GM19324 (cell line): ENCODE measurements at regions not wholly inside any gene's neighbourhood (a gene's known extent, or its start where the extent isn't known, plus 50 kb on each side); places are given as distances from the start of the nearest gene placed in this dataset.
"Not testable (repeated sequence)": the region's sequence is repeated elsewhere in the genome, so short reads cannot be mapped to it uniquely, and the experiment has no call there.

Experiments
- ATAC-seq: cut with Tn5 transposase; IDR thresholded peaks from one replicate; pipeline ENCODE4 v1.9.1; 2021; ENCODE audit warnings: mild to moderate bottlenecking, moderate library complexity; ENCODE audit not compliant: unreplicated experiment, low FRiP score

DNA sequence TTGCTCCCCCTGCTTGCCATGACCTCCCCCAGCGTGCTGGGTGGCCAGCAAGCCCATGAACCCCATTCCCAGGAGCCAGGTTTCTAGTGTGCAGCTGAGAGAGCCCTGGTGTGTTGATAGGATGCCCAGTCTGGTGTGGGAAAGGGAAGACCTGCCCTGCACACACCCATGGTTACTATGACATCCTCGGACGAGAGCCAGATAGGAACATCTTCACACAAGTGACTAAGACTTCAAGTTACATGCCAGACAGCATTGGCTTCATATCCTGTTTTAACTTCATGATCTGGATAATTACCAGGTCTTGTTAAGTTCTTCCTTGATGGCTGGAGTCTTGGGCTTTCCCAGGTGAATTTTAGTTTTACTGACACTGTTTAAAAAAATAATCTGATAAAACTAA lies 196.6 kb upstream of the EGLN3 start:
- no peak for ATAC-seq

DNA sequence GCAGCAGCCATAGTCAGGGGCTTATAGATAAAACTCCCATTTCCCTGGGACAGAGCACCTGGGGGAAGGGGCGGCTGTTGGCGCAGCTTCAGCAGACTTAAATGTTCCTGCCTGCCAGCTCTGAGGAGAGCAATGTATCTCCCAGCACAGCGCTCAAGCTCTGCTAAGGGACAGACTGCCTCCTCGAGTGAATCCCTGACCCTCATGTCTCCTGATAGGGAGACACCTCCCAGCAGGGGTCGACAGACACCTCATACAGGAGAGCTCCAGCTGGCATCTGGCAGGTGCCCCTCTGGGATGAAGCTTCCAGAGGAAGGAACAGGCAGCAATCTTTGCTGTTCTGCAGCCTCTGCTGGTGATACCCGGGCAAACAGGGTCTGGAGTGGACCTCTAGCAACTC lies 189.3 kb upstream of the EGLN3 start:
- ATAC-seq, result not testable (repeated sequence)

DNA sequence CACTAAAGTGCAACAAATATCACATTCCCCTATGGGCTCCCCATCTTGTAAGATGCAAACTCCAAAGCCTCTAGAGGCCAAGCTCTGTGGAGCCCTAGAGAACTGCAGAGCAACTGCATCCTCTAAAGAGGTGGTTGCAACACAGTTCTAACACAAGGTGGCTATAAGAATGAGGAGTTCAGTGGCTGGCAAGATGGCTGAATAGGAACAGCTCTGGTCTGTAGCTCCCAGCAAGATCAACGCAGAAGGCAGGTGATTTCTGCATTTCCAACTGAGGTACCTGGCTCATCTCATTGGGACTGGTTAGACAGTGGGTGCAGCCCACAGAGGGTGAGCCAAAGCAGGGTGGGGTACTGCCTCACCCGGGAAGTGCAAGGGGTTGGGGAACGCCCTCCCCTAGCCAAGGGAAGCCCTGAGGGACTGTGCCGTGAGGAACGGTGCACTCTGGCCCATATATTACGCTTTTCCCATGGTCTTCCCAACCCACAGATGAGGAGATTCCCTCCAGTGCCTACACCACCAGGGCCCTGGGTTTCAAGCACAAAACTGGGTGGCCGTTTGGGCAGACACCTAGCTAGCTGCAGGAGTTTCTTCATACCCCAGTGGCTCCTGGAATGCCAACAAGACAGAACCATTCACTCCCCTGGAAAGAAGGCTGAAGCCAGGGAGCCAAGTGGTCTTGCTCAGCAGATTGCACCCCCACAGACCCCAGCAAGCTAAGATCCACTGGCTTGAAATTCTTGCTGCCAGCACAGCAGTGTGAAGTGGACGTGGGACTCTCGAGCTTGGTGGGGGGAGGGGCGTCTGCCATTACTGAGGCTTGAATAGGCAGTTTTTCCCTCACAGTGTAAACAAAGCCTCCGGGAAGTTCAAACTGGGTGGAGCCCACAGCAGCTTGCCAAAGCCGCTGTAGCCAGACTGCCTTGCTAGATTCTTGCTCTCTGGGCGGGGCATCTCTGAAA lies 188.6 kb upstream of the EGLN3 start:
- ATAC-seq, result not testable (repeated sequence)

DNA sequence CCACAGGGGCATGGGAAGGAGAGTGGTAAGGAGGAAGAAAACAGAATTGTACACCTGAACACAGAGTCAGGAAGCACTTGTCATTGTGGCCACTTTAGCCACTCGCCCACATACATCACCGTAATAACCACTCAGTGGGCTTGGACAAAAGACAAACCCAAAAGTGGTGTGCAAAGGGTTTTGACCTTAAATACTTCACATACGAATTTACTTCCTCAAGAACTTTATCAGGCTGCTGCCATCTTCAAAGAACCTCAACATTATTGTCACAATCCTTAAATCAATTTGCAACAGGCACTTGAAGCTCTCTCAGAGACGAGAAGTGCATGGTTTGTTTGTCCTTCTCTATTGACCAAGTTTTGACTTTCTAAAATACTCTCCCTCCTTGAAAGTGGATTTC lies 187.3 kb upstream of the EGLN3 start:
- ATAC-seq, result no peak

DNA sequence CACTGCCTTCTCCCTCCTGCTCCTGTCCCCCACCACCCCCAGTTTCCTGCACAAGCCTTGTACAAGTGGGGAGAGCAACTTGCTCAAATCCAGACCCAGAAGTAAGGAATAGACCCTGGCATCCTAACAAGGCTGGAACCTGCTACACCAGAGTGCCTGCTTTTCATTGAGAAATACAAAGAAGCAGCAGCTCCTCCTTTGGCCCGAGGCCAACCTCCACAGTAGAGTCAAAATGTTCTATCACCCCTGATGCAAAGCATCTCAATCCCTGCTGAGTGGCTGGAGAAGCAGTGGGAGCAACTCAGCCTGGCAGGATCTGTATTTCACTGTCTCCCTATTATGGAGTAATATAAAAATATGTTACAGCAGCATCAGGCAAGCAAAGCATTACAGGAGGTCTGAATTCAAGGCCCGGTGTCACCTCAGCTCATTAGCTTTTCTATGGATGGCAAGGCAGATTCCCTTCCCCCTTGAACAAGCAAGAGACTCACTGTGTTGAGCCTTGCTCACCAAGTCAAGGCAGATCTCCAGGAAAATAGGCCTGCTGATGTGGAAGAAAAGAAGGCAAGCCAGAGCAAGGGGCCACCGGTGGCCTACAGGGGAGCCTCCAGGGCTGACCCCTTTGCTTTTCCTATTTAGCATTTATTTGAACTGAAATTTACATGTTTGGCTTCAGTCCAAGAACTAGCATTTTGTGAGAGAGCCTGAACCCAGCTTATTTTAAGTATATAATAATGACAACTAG lies 186.3 kb upstream of the EGLN3 start:
- no peak for ATAC-seq

DNA sequence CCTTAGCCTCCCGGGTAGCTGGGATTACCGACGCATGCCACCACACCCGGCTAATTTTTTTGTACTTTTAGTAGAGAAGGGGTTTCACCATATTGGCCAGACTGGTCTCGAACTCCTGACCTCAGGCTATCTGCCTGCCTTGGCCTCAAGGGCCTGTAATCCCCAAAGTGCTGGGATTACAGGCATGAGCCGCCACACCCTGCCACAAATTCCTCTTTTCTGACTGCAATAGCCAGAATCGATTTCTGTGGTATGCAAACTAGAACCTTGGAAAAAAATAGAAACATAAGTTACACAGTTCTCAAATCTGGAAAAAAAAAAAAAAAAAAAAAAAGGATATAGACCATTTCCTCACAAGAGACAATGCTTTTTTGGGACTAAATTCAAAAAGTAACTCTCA lies 184.6 kb upstream of the EGLN3 start:
- ATAC-seq, result no peak

DNA sequence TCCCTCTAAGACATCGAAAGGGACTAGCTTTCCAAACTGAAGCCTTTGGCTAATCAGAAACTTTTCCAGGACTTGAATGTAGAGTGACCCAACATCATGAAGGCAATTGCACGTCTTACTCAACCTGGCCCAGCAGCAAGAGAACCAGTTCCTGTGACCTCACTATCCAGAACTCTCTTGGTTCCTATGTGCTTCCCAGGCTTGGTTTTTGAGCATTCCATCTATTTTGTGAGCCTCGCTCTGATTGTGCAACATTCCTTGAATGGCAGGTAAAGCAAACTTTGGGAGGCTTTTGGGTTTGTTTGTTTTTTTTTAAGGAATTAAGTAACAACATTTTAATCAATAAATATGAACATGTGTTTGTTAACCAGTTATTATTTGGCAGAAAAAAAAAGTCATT lies 183.6 kb upstream of the EGLN3 start:
- ATAC-seq, result no peak

DNA sequence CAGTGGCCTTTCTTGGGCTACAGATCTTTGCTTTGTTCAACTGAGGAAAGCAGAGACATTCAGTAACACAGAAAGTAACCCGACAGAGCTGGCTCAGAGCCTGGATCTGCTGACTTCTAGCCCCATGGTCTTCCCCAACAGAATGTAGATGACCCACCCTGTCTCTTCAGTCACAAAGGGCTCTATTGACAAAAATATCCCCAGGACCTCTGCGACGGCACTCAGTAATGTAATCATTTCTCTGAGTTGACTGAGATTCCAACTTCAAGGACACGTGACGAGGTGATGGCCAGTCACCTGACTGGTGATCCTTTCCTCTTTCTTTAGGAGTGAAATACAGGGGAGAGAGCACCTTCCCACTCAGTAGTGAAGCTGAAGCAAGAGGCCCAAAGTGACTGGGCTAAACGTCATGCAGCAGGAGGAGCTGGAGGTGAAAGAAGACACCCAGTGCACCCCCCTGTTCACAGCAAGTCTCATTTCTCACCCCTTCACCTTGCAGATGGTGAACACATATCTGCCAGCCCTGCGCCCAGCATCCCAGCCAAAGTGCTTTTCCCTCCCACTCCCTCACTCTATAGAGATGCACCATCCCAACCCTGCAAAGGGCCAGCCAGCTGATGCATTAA lies 179.2 kb upstream of the EGLN3 start:
- ATAC-seq, result no peak

DNA sequence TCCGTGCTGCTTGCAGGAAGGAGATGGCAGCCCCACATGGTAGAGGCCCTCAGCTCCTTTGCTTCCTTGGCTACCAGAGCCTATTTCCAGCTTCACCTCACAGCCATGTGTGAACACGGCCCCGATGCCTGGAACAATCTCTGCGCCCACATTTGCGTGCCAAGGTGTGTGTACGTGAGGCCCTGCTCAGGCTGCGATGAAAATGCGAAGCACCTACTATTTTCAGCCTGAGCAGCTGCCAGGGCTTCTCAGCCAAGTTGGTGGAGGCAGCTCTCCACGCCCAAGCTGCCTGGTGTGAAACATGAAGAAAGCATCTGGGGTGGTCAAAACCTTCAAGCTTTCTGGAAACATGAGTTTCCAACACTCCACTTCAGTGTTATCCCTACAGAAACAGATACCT lies 177.8 kb upstream of the EGLN3 start:
- ATAC-seq, result no peak

DNA sequence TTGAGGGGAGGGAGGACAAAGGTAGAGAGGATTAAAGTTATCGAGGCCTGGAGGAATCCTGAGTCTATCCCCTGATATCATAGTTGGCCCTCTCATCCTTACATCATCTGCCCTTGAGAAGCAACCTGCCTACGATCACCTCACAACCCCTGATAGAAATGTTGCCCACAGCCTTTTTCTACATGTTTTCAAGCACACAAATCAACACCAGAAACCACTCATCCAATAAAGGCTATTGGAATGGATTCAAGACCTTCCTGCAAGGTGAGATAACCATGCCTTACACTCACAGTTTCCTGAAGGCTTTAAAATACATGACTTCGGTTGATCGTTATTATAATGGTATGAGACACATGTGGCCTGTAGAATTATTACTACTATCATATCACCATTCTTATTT lies 175.7 kb upstream of the EGLN3 start:
- no peak for ATAC-seq

DNA sequence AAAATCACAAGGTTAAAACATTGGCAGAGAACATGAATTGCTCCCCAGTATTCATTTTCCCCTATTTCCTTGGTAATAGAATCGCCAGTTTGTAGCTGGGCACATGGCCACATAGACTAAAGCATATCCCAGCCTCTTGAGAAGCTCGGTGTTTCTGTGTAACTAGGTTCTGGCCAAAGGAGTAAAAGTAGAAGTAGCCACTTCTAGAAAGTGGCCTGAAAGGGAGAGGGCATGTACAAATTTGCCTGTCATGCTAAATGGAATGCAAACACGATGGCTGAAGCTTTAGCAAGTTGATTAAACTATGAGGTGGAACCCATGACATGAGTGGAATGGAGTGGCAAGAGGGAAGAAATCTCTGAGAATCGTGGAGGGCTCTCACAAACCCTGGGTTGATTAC lies 173.7 kb upstream of the EGLN3 start:
- no peak for ATAC-seq

DNA sequence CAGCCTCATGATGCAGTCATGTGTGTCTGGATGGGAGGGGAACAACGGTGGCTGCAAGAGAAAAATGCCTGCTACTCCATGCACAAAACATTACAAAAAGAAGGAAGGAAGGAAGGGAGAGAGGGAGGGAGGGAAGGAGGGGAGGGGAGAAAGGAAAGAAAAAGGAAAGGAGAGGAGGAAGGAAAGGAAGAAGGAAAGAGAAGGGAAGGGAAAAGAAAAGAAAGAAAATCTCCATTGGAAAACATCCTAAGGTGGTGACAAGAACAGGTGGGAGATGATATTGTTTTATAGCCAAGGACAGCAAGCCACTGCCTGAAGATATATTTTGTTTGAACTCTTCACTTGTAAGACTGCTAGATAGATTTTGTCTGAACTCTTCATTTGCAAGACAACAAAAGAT lies 171.8 kb upstream of the EGLN3 start:
- no peak for ATAC-seq

DNA sequence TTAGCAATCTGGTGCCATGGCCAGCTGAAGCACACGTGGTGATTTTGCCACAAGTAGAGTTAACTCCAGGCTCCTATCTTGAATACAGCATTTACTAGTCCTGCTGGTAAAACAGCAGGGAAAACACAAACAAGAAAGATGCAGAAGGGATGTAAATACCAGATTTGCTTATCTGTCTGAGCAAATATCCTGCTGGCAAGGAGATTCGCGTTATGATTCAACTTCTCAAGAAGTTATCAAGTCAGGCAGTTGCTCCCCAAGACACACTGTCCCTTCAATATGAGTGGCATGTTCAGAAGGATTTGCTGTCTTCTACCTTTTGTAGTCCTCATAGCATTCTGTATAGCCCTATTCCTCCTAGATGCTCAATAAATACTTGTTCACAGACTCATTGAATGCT lies 171.2 kb upstream of the EGLN3 start:
- ATAC-seq, result no peak

DNA sequence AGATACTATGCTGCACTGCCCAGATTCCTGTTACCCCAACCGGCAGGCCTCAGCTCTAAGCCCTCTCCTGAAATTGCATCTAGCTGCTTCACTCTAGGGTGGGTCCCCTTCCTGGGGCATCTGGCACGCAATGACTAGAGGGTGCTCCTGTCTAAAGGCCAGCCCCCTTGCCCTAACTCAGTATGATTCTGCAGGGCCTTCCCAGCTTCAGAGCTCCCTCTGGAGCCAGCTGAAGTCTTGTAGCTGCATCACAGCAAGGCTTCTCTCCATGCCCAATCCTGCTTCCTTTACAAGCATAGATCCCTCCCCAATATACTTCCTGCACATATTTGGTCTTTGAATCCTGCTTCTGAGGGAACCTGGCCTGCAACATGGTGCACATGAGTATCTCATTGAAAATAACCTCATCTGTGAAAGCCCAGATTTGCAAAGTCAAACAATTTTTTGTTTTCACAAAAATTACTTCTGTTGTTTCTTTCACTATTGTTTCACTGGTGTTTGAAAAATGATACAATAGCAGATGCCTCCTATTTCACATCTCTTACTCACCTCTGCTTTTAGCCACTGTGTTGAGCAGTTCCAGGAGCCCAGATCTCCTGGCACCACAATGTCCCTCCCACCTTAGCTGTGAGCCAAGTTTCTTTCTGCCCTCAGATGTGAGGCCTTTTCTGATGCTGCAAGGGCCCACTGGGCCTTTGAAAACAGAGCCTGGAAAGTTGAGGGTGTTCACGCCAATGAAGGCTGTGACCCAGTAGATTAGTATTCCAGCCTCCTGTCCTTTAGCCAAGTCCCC lies 169.5 kb upstream of the EGLN3 start:
- no peak for ATAC-seq

DNA sequence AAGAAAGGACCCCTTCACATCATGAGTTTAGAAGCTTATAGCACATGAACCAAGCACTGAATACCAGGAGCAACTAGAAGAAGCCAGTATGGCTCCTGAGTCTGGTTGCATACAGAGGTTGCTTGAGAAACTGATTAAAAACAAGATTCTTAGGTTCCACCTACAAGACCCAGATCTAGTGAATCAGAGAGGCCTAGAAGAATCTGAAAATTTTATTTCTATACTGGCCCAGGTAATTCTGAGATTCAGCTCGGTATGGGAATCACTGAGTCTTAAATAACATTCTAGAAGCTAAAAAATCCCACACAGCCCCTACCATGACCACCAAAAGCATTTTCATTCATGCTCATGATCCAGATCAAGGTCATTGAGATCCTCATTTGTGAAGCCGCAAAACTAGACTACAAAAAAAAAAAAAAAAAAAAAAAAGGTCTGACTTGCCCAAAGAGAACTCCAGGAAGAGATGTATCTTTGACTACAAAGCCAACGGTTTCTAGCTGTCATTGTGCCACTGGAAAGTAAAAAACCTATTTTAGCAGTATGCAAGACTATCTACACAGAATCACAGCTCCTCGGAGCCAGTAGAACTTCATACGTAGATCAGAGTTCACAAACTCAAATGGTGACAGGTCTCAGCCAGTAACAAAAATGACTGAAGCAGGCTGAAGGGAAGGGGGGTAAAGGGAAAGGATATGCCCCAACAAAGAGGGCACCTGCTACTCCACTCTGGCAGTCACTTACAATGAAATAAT lies 168.4 kb upstream of the EGLN3 start:
- no peak for ATAC-seq

DNA sequence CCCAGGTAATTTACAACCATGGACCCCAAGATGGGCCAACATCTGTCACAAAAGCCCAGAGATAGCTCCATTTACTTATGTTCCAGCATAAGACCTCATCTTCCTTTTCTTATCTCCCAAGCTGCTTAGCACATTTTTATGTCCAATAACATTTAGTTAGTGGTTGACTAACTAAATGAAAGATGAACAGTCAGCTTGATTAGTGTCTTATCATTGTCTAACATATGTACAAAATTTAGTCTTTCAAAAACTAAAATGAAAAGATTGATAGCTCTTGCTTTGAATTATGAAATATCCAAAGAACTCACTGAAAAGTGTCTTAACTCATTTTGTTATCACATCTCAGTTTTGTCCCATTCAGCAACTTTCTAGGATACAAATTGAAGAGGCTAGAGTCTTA lies 163.1 kb upstream of the EGLN3 start:
- no peak for ATAC-seq

DNA sequence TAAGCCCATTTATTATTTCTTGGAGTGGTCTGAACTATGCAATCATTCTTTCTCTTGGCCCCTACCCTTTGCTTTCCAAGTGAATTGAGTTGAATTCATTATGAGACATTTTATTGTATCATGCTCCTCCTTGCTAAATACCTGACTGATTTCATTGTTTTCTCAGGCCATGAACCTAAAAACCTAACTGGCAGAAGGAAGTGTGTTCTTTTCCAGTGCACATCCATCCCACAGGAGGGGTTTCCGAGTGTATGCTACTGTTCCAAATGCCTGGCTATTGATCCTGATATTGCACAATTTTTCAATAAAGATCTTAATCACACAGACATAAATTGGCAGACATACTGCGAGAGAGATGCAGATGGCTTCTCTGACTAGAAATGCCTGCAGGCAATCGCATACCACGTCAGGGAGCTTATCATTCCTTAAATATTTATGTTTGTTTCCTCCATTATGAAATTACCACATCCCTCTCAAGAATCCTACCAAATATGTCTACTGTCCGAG lies 162.2 kb upstream of the EGLN3 start:
- ATAC-seq, result no peak

DNA sequence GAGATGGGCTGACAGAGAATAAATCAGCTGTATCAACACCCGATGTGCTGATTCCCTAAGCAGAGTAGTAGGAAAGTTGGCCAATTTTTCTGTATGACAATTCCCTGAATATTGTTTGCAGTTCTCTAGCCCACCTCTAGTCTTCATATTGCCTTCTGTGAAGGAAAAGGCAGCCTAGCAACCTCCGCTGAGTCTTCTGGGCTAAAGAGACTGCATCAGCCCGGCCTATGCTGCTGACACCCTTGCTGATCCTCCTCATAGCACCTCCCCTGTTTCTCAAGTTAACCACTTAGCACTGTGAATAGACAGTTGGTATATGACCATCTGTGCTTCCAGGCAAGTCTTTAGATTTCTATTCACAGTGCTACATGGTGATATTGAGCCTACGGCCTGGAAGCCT lies 161.1 kb upstream of the EGLN3 start:
- ATAC-seq, result no peak

DNA sequence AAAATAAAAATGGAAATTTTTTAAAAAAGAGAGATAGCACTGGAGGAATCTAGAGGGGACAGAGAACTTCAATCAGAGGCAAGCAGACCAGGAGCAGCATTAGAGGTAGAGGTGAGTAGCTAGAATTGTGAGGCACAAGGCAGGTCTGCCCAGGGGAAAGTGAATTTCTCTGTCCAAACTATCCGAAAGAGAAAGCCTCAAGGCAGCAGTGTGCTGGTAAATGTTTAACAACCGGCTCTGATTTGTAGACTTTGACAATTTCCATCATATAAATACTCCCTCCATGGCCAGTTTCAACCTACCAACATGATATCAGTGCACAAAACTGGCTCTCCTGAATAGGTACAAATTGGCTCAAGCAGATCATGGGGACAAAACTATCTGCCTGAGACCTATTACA lies 160.6 kb upstream of the EGLN3 start:
- ATAC-seq, result no peak

DNA sequence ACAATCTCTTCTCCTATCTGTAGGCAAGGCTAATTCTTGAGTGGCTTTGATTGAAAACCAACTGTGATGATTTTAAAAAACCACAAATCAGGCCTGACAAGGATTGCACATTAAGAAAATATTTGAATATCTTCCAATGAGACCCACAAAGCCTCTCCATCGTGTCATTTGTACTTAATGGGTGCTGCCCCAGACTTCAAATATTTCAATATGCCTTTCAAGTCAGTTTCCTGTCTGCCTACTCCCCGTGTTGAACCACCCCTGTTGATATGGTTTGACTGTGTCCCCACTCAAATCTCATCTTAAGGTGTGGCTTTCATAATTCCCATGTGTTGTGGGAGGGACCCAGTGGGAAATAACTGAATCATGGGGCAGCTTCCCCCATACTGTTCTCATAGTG lies 159.7 kb upstream of the EGLN3 start:
- no peak for ATAC-seq
